OCI-M2 (cell line): ENCODE measurements at regions not wholly inside any gene's neighbourhood (a gene's known extent, or its start where the extent isn't known, plus 50 kb on each side); places are given as distances from the start of the nearest gene placed in this dataset.
"Not testable (repeated sequence)": the region's sequence is repeated elsewhere in the genome, so short reads cannot be mapped to it uniquely, and the experiment has no call there.

Source experiments
- DNase-seq: peaks from one replicate; lab custom pipeline; 2025; ENCODE audit not compliant: unreplicated experiment; lab: John Stamatoyannopoulos, UW

GRCh38 chr19:28700176-28700575, 512.8 kb downstream of the UQCRFS1 start:
- DNase-seq = no peak

- no peak for DNase-seq
These were observed 515.6 kb downstream of the UQCRFS1 start for GRCh38 chr19:28697308-28697707.

GRCh38 chr19:28694812-28695211, 518.1 kb downstream of the UQCRFS1 start:
- DNase-seq = no peak

GRCh38 chr19:28691683-28692082, 521.3 kb downstream of the UQCRFS1 start:
- DNase-seq = no peak

- DNase-seq = not testable (repeated sequence)
These were observed 523.5 kb downstream of the UQCRFS1 start for GRCh38 chr19:28689464-28689863.

- DNase-seq = no peak
These were observed 525.7 kb downstream of the UQCRFS1 start for GRCh38 chr19:28687296-28687695.

- DNase-seq = peak; percentile 93
These were observed 526.2 kb downstream of the UQCRFS1 start for GRCh38 chr19:28686756-28687155.

- DNase-seq = peak; percentile 98
These were observed 527.1 kb downstream of the UQCRFS1 start for GRCh38 chr19:28685802-28686201.

- not testable (repeated sequence) for DNase-seq
These were observed 527.9 kb downstream of the UQCRFS1 start for GRCh38 chr19:28685077-28685476.

GRCh38 chr19:28680111-28680510, 532.8 kb downstream of the UQCRFS1 start:
- DNase-seq = no peak

- no peak for DNase-seq
These were observed 542.1 kb downstream of the UQCRFS1 start for GRCh38 chr19:28670836-28671235.

- no peak for DNase-seq
These were observed 543.1 kb downstream of the UQCRFS1 start for GRCh38 chr19:28669804-28670203.

- no peak for DNase-seq
These were observed 545.5 kb downstream of the UQCRFS1 start for GRCh38 chr19:28667348-28667977.

GRCh38 chr19:28665748-28666147, 547.2 kb downstream of the UQCRFS1 start:
- DNase-seq = no peak

- no peak for DNase-seq
These were observed 556.3 kb downstream of the UQCRFS1 start for GRCh38 chr19:28656644-28657043.

- DNase-seq = no peak
These were observed 557.9 kb downstream of the UQCRFS1 start for GRCh38 chr19:28655054-28655453.

GRCh38 chr19:28652765-28653164, 560.2 kb downstream of the UQCRFS1 start:
- no peak for DNase-seq

- no peak for DNase-seq
These were observed 566.3 kb downstream of the UQCRFS1 start for GRCh38 chr19:28646629-28647028.

- DNase-seq = no peak
These were observed 568.7 kb downstream of the UQCRFS1 start for GRCh38 chr19:28644169-28644775.

- no peak for DNase-seq
These were observed 569.9 kb downstream of the UQCRFS1 start for GRCh38 chr19:28642787-28643683.

- no peak for DNase-seq
These were observed 571.6 kb downstream of the UQCRFS1 start for GRCh38 chr19:28641395-28641794.

GRCh38 chr19:28640506-28640905, 572.4 kb downstream of the UQCRFS1 start:
- no peak for DNase-seq
